ENCODE measurements at regions not wholly inside any gene's neighbourhood (a gene's known extent, or its start where the extent isn't known, plus 50 kb on each side); places are given as distances from the start of the nearest gene placed in this dataset.
"Not testable (repeated sequence)": the region's sequence is repeated elsewhere in the genome, so short reads cannot be mapped to it uniquely, and the experiment has no call there.

- no peak for DNase-seq
Measured at GRCh38 chr5:45062044-45062443, 253.3 kb downstream of the MRPS30 start.

GRCh38 chr5:45081082-45081481 is 272.3 kb downstream of the MRPS30 start:
- no peak for DNase-seq

DNA sequence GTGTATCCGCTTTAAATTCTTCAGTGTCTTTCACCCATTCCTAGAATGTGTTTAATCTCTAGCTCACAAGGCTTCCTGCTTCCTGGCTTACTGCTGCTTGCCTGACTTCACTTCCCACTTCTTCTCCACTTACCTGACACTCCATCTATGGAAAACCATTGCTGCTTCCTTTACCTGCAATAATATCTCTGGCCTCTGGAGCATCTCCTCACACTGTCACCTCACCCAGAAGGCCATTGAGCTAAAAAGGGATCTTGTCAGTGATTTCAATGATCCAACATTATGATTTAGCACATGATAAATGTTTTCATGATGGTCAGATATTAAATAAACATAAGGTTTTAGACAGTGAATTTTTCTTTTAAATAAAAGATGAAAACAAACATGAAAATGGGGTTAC is 281.1 kb downstream of the MRPS30 start:
- DNase-seq: no peak

DNA sequence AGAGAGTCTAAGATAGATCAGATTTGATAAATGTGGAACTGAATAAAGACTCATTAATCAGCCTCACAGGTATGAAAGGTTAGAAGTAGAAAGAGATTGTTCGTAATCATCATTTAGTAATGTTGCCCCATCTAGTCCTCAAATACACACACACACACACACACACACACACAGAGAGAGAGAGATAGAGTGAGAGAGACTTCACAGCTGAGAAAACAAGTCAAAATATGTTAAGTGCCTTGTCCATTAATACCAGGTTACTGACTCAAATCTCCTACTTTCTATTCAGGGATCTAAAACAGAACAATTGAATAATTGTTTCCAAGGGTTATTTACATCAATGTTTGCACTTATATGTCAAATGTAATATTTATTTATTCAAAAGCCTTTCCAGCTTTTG is 284.6 kb downstream of the MRPS30 start:
- DNase-seq: no peak

- DNase-seq: no peak
Measured at GRCh38 chr5:45094876-45095440, 286.2 kb downstream of the MRPS30 start.

DNA sequence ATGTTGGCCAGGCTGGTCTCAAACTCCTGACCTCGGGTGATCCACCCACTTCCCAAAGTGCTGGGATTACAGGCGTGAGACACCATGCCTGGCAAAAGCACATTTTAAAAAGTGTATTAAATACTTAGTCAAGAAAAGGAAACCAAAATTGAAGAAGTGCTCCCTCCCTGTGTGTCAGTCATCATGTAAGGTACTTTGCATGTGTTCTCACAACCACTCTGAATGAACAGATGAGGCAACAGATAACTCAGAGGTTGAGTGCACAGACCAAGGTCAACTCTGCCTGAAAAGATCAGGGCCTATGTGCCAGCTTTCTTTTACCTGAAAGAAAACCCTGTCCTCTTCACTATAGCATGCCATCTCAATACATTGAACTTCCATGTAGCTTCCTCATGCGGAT is 289.7 kb downstream of the MRPS30 start:
- DNase-seq: no peak

GRCh38 chr5:45101146-45101545 is 292.4 kb downstream of the MRPS30 start:
- no peak for DNase-seq

- no peak for DNase-seq
Measured at GRCh38 chr5:45105491-45105994, 296.8 kb downstream of the MRPS30 start.

- no peak for DNase-seq
Measured at GRCh38 chr5:45109062-45109461, 300.3 kb downstream of the MRPS30 start.

DNA sequence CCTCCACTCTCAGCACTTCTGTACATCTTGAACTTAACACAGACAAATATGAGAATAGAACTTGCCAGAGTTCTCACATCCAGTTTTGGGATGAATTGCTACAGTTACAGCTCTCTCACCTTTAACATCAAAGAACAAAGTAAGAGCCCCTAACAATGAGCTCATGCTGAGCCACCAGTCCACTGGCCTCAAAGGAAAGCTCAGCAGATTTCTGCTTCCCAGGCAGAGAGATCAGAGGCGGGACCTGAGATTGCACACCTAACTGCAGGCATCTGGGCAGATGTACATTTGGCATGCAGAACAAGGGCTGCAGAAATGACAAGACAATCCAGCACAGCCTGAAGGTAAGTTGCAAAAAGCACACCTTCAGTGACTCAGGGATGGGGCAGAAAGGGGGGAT is 300.9 kb downstream of the MRPS30 start:
- no peak for DNase-seq

- no peak for DNase-seq
Measured at GRCh38 chr5:45110399-45110798, 301.7 kb downstream of the MRPS30 start.

GRCh38 chr5:45113726-45114125 is 305.0 kb downstream of the MRPS30 start:
- no peak for DNase-seq

- no peak for DNase-seq
Measured at GRCh38 chr5:45132972-45133371, 324.2 kb downstream of the MRPS30 start.

GRCh38 chr5:45162974-45163373 is 354.2 kb downstream of the MRPS30 start:
- DNase-seq: no peak

DNA sequence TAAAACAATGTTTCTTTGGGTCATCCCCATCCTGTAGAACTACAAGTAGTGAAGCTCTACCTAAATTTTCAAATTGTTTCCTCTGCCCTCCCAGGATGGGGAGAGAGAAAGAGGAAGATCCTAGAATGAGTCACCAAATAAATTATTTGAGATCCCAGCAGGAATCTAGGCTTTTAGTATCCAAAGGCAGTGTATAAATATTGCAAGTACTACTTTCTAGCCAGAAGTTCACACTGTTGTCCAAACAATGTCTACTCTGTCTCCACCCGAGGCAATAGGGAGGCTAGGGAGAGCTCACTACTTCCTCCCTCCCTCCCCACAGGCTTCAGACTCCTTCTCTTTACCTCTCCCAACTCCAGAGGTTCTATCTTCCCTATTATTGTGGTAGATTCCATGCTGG is 362.8 kb downstream of the MRPS30 start:
- no peak for DNase-seq

DNA sequence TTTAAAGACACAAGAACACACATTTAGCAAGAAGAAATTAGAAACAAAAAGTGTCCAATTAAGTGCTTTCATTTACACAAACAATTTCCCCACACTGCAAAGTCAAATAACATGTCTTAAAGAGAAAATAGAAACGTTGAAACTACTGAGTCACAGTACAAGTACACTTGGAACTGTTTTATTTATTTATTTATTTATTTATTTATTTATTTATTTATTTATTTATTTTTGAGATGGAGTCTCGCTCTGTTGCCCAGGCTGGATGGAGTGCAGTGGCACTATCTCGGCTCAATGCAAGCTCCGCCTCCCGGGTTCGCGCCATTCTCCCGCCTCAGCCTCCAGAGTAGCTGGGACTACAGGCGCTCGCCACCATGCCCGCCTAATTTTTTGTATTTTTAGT is 363.9 kb downstream of the MRPS30 start:
- DNase-seq: not testable (repeated sequence)

DNA sequence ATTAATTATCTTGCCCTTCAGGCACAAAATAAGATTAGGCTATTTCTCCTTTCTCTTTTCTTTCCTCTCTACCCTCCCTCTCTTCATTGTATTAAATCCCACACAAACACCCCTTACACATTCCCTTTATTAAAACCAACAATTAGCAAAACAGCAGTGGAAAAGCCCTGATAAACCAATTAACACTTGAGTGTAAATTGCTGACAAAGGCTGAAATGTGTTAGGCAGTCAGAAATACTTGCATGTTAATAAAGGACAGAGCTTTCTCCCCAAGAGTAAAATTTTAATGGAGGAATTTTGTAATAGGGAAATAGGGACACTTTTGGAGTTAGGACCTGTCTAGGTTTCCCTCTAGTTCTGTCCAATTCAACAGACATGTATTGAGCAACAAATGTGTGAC is 370.9 kb downstream of the MRPS30 start:
- DNase-seq: no peak

- no peak for DNase-seq
Measured at GRCh38 chr5:45189042-45189441, 380.3 kb downstream of the MRPS30 start.

DNA sequence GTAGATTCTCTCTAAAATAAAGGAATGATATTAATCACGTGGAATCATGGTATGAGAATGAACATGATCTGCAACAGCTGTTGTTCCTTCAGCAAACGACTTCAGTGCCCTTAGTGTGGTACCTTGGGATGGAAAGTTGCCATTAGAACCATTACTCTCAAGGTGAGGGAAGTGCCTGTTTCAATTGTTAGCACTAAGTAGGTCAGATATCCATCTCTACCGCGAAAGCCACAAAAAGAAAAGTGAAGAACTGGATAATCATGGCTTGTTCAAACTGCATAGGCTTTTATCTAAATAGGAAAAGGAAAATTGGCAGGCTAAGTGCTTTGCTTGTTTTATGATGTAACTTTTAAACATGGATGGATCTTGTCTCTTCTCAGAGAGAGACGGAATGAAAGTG is 380.7 kb downstream of the MRPS30 start:
- no peak for DNase-seq

DNA sequence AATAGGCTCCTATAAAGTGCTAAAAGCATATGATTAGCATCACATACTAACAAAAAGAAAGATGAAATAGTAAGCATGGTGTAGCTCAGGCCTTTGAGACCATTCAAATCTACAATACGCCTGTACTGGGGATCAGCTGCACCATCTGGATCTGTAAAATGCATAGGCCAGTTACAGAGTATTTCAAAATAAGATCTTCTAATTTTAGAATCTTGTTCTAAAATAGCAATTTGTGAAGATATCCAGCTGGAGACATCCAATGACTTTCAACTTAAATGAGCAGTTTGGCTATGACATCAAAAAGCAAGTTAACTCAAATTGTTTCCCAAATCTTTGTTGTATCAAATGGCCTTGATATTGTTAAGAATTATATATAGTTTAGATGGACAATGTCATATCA is 386.3 kb downstream of the MRPS30 start:
- no peak for DNase-seq
